ENCODE measurements at regions not wholly inside any gene's neighbourhood (a gene's known extent, or its start where the extent isn't known, plus 50 kb on each side); places are given as distances from the start of the nearest gene placed in this dataset.

GRCh38 chr4:149928507-149928906, 112.9 kb upstream of the IQCM start:
- in situ Hi-C loops (cut with MboI), result no loop called here
- intact Hi-C loops (cut with micrococcal nuclease), result no loop called here
- Histone ChIP-seq H3K4me2 (ENCODE audit: insufficient read depth, low read length) (no peak overlapping the region), H3K9ac (ENCODE audit: insufficient read depth in 1 of 2, low read depth in 2 of 2, low read length in 2 of 2) (no peak overlapping the region), H3K9me1 (ENCODE audit: control insufficient read depth, insufficient read depth, low read length) (no peaks in the 10 kb centered on the region), H3K36me3 (ENCODE audit: control insufficient read depth, insufficient read depth, low read length) (no peaks in the 10 kb centered on the region), H3K9me3 (replicated peaks; ENCODE audit: control insufficient read depth, insufficient read depth, low read depth, low read length) (no peaks in the 10 kb centered on the region), H2AFZ (ENCODE audit: low read depth, low read length) (no peak overlapping the region), H4K20me1 (replicated peaks; ENCODE audit: control insufficient read depth, insufficient read depth, low read length) (no peaks in the 10 kb centered on the region), H3K27ac (ENCODE audit: extremely low read depth, low read depth, low read length) (no peak overlapping the region), H3K4me3 (no peak overlapping the region), H3K4me1 (replicated peaks in 1 of 2; ENCODE audit: control insufficient read depth in 2 of 2, insufficient read depth in 2 of 2, low read length in 2 of 2) (no peaks in the 10 kb centered on the region; a peak in 1 of 5 replicates), H3K79me2 (ENCODE audit: control insufficient read depth, insufficient read depth, low read length) (no peaks in the 10 kb centered on the region), H3K27me3 (ENCODE audit: control insufficient read depth in 2 of 2, insufficient read depth in 2 of 2, low read length in 2 of 2) (no peaks in the 10 kb centered on the region)
- WGBS (ENCODE audit: insufficient coverage, low coverage, missing lambda C conversion rate), result 0% methylated on average over 1 of the region's 1 CpG
- DNase-seq (ENCODE audit: extremely low read depth in 1 of 4, low spot score in 3 of 4) (no peak), ATAC-seq (no peak), FAIRE-seq (no peak)
- BruUV-seq (replicated peaks), result no TSS peak
- CTCF ChIA-PET (ENCODE audit: low intra/inter-chr PET ratio), result no interaction called here
- POLR2A ChIA-PET, result no interaction called here
- TF ChIP-seq HDGF (IDR thresholded peaks at IDR 0.05) (no peak), FOXJ2 (tag; IDR thresholded peaks at IDR 0.05) (no peak), BRF2 (IDR thresholded peaks at IDR 0.05; ENCODE audit: borderline replicate concordance, insufficient read depth, insufficient read length) (no peak), ATF1 (CRISPR knock-in tag; IDR thresholded peaks at IDR 0.05) (no peak), ATF1 (tag; IDR thresholded peaks at IDR 0.05) (no peak), PCBP1 (IDR thresholded peaks at IDR 0.05; ENCODE audit: low read depth, low read length, poor library complexity, severe bottlenecking) (no peak), E2F3 (CRISPR knock-in tag; IDR thresholded peaks at IDR 0.05) (no peak), HINFP (tag; conservative IDR thresholded peaks at IDR 0.05; ENCODE audit: low read depth) (no peak), E2F6 (IDR thresholded peaks at IDR 0.05; ENCODE audit: borderline replicate concordance in 1 of 2, extremely low read depth in 1 of 2, insufficient read depth in 1 of 2, insufficient read length in 1 of 2, low read depth in 1 of 2, low read length in 1 of 2, poor library complexity in 1 of 2, severe bottlenecking in 1 of 2) (no peak), ZNF311 (CRISPR knock-in tag; IDR thresholded peaks at IDR 0.05) (no peak), SMARCE1 (IDR thresholded peaks at IDR 0.05) (no peak)

Measured in K562 (cell line).